Right forelimb (tissue), 1 donor: ENCODE measurements at regions not wholly inside any gene's neighbourhood (a gene's known extent, or its start where the extent isn't known, plus 50 kb on each side); places are given as distances from the start of the nearest gene placed in this dataset.
"Not testable (repeated sequence)": the region's sequence is repeated elsewhere in the genome, so short reads cannot be mapped to it uniquely, and the experiment has no call there.

Experiments used
- DNase-seq: peaks from one replicate; pipeline ENCODE4 v3.0.0-alpha.2; 2018

DNA sequence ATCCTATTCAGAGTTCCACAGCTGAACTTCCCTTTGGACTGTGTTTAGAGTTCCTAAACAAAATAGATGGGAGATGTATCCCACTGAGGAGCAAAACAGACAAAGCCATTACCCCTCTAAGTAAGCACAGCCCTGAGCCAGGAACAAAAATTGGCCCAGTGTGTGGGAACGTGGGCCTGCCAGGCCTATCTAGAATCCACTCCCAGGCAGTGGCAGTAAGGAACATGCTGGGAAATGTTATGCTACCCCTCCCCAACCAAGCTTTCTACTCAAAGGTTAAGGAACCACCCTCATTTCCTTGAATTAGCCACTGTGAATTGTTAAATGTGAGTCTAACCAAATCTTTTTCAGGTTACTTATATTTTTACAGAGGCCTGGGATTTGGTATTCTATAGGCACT, 405.1 kb upstream of the PTGER4 start:
- no peak for DNase-seq

DNA sequence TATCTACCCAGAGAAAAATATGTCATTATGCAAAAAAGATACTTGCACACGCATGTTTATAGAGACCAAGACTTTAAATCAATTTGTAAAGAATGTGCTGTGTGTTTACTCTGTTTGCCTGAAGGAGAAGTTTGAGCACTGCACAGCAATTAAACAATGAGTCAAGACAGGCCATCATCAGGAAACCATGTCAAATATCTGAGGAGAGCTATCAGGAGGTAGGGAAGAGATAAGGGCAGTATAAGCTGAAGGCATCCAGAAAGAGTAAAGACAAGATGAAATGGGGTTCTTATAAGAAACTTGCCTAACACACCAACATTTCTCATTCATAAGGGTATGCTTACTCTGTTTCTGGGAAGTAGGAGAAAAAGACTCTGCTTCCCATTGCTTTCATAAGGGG, 405.8 kb upstream of the PTGER4 start:
- no peak for DNase-seq

DNA sequence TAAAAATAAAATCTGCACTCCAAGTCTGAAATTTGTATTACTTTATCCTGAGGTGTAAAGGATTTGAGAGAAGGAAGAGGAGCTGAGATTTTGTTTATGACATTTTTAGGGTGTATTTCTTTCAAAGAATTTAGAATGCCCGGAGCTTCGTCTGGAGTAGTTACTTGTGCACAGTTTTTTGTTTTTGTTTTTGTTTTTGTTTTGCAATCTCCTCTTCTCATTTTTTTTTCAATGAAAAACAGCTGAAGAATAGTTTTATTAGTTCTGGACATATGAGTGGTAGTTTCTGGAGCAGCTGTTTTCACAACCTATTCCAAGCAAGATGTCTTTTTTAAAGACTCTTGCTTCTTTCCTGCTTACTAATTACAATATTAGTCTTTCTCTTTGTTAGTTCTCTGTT, 408.2 kb upstream of the PTGER4 start:
- no peak for DNase-seq

DNA sequence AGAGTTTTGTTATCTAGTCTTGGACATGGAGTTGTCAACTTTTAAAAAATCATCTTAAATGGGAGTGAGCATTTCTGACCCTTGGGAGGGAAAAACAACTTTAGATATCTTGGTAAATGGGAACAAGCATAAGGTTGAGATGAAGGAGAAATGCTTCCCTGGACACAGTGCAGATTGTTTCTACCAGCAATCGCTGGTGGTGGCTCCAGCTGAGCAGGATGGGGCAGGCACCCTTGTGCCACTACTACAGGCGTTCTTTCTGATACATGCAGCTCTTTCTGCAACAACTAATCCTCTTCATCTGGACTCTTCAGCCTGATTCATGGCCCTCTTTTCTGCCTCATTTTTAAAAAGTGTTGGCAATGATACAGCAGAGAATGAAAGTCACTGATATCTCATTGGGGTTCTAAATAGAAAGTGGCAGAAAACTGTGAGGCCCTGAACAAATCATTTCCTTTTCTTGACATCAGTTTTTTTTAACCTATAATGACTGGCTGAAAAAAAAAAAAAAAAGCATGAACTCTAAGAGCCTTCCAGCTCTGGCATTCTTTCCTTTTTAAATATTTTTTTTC, 409.4 kb upstream of the PTGER4 start:
- no peak for DNase-seq

DNA sequence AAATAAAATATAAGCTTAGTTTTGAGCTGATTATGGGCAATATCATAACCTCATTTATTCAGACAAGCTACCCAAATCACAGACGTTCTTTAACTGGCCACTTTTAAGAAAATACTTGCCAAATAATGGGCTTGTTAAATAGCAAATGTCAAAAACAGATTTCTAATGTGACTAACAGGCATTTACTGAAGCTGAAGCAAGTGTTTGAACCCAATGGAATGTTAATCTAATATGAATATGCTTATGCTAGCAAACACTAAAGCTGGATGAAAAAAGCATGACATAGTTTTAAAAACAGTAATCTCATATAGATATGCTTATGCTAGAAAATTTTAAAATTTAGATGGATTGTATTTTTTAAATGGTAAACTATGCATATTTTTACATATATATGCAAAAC, 411.6 kb upstream of the PTGER4 start:
- DNase-seq = no peak

DNA sequence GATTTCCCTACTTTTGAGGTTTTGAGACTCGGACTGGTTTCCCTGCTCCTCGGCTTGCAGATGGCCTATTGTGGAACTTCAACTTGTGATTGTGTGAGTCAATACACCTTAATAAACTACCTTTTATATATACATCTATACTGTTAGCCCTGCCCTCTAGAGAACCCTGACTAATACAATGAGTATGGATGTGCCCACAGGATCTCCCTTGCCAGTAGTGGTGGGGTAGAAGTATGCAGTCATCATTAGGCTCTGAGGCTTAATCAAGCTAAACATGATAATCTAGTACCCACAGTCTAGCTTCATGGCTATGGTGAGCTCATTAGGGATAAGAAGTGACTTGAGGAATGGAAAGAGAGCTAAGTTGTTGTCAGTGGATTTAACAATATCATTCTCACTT, 412.8 kb upstream of the PTGER4 start:
- DNase-seq = no peak

DNA sequence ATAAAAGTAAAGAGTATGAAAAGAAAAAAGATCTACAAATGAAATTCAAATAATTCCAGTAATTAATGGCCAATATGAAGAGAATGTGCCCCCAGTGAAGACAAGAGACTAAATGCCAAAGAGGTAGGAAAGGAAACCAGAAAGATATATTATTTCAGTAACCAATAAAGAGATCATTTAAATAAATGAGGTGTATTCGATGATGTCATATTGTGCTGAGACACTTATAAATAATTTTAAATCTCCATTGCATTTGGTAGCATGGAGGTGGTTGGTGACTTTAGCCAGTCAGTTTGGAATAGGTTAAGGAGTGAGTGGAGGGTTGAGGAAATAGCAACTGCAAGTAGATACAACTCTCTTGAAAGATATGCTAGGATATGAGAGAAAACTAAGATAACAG, 417.7 kb upstream of the PTGER4 start:
- DNase-seq = no peak

DNA sequence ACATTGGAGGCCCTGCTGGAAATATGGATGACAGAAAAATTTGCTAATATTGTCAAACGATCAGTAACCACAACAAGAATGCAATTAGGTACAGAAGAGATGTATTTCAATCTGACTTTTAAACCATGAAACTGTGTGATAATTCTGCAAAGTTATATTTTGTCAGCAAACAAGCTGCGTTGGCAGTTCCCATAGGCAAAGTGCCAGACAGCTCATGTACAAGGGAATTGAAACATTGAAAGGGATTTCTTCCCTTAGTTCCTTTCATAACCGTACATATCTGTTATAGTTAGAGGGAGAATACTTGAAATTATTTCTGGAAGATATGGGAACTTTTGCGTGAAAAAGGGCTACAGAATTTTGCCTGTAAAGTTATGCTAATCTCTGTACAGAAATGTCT, 419.4 kb upstream of the PTGER4 start:
- no peak for DNase-seq

DNA sequence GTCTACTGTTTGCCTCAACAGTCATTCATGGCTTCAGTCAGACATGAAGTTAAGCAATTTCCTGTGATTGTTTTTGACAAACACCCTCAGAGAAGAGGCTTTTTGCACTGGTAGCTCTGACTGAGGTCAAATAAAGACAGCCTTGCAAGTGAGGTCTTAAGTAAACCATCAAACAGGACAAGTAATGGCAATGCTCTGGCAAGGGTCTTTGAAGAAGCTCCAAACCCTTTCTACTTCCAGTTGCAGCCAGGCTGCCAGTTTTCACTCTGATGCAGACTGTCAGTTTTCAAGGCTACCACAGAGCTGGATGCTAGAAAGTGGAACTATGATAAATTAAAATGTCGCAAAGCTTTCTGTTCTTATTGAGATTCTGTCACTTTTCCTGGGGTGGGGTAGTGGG, 421.5 kb upstream of the PTGER4 start:
- no peak for DNase-seq

DNA sequence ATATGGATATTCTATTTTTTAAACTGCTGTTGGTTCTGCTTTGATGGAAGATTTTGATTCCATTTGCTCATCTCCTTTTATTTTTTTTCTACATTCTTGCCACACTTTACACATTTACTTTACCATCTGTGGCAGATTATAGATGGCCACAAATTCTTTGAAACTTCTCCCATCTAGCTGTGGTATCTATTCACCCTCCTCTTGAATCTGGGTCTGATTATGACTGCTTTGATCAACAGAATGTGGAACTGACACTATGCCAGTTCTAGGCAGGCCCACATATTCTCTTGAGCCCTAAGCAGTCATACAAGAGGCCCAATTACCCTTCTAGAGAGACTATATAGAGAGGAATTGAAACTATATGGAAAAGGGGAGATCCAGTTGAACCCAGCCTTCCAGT, 439.0 kb upstream of the PTGER4 start:
- DNase-seq = no peak

DNA sequence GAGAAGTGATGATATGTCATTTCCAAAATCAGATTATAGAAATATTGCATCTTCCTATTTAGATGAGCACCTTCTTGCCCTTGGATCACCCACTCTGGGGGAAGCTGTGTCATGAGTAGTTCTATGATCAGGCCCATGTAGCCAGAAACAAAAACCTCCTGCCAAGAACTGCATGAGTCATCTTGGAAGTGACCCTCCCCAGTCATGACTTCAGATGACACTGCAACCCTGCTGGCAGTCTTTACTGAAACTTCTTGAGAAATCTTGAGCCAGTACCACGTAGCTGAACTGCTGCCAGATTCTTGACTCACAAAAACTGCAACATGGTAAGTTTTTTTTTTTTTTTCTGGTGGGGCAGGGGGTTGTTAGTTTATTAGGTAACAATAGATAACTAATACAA, 439.6 kb upstream of the PTGER4 start:
- DNase-seq = no peak

DNA sequence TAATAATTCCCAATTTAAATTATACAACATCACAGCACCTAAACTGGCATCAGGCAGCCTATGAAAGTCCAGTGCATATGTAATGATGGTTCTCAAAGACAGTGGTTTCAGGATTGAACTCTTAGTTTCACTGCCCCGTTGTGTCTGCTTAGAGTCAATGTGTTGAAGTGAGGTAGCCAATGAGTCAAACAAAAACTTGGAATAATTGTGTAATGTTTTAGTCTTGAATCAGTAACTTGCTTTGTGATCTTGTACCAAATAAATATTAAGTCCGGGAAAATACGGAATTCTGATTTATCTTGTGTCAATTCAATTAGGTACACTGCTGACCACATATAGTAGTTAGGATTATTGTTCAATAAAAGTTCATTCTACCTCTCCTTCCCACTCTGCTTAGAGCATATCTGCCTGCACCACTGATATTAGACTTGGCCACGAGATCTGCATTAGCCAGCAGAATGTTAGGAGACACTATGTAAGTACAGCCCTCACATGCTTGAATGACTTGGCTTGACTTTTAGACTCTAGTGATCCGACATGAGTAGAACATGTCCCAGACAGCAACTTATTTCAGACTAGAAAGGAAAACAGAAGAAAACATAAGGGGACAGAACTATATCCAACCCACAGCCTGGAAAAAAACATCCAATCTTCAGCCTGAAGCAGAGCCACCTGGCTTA, 441.5 kb upstream of the PTGER4 start:
- no peak for DNase-seq

DNA sequence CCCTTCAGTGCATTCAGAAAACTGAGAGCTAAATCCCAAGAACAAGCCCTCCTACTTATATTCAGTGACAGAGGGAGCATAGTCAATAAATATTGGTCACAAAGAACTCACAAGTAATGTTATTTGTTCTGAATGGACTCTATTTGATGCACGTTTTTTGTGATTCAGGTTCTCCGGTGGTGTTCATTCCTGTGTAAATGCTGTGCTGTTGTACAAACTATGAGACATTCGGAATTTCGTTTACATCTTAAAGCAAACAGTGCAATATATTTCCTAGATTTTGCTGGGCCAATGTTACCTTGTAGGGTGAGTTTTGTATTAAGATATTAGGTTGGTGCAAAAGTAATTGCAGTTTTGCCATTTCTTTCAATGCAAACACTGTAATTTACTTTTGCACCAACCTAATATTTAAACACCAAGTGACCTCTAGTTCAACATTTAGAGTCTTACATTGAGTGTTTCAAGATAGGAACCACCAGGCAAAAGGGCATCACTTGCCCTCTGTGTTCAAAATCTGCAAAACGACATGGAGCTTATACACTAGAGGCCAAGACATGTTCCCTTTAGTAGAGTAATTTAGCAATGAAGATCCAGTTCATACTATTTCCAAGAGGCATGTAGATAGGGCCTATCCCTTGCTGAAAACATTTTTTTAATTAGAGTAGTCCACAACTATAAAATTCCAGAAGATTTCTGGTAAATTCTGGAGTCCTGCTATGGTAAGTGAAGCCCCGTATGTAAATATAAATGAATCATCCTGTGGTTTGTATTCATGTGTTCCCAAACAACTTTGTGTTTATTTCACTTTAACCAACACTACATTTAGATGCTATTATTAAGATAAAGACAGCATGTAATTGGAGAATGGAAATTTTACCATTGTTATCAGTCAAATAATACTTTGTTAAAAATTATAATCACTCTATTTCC, 444.0 kb upstream of the PTGER4 start:
- DNase-seq = no peak

DNA sequence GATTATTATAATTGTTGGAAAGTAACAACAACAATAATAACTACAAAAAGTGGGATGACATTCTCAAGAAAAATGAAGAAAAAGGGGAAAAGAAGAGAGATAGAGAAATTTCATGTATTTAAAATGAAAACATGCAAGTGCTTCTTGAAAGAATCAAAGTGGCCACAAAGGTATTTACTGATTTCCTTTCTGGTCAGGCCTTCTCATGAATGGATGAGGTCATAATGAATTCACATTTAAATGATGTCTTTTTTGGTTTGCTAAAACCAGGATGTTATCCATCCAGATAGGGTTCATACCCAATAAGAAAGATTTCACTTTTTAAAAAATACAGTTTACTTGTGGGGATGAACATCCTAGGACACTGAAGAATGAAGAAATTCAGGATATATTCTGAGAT, 446.4 kb upstream of the PTGER4 start:
- no peak for DNase-seq

DNA sequence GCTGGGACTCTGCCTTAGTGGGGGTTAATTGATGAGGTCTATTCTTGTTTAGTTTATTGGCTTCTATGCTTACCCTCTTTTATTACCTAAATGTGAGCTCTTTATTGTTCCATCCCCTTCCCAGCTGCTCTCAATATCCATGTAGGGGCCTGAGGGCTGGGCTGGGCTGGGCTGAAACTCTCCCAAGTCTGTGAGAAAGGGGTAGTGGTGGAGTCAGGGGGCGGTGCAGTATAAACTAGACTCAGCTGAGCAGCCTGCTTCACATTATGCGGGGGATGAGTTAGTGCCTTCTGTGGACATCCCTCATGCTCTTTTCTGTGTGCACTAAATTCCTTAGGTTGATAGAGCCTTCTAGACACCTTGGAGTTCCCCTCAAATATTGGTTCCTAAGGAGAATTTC, 451.8 kb upstream of the PTGER4 start:
- no peak for DNase-seq

DNA sequence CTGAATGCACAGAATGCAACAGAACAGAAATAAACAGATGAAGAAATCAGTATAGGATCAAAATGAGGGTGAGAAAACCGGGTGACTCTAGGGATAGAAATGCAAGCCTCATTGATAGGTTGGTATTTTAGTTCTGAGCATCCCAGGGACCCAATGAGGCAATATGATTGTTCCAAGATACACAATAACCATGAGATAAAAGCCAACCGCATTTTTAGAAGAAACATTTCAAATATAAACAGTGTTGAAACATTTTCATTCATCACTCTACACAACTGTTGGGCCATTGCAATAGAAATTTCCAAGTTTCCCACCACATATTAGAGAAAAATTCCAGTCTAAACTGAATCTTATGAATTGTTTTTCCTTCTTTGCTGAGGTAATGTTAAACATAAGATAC, 452.3 kb upstream of the PTGER4 start:
- DNase-seq = no peak

DNA sequence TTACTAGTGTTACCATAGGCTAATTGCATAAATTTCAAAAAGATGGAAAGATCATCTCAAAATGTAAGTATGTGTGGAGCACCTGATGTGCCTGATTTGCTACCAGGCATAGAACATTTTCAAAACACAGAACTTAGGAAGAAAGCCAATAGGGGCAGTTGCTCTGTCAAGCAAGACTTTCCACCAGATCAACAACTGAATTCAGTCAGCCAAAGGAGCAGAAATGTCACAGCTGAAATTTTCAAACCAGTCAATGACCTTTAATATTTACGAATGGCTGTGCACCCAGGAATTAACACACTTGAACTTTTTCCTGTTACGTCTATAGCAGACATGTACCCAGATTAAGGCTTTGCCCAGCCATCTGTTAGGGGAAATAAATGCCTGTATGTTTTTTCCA, 452.8 kb upstream of the PTGER4 start:
- no peak for DNase-seq

DNA sequence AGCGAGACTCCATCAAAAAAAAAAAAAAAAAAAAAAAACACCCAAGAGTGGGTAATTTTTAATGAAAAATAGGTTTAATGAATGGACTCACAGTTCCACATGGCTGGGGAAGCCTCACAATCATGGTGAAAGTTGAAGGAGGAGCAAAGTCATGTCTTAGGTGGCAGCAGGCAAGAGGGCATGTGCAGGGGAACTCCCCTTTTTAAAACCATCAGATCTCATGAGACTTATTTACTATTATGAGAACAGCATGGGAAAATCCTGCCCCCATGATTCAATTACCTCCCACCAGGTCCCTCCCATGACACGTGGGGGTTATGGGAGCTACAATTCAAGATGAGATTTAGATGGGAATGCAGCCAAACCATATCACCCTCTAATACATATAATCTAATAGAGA, 454.6 kb upstream of the PTGER4 start:
- DNase-seq = not testable (repeated sequence)

DNA sequence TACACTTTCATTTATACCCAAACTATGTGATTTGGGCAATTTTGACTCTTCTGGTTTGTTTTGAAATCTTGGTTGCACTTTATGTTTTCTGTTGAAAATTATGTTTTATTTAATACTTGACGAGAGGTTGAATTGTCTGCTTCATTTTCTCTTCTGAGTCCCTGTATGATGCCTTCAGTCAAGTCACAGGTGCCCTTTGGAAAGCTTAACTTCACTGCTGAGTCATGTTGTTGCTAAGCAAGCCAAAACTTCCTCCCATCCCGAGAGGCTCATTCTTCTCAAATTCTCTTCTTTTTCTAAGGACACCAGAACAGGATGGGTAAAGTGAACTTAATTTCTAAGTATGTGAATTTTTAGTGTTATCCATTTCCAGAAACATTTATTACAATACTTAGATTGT, 455.3 kb upstream of the PTGER4 start:
- DNase-seq = no peak

DNA sequence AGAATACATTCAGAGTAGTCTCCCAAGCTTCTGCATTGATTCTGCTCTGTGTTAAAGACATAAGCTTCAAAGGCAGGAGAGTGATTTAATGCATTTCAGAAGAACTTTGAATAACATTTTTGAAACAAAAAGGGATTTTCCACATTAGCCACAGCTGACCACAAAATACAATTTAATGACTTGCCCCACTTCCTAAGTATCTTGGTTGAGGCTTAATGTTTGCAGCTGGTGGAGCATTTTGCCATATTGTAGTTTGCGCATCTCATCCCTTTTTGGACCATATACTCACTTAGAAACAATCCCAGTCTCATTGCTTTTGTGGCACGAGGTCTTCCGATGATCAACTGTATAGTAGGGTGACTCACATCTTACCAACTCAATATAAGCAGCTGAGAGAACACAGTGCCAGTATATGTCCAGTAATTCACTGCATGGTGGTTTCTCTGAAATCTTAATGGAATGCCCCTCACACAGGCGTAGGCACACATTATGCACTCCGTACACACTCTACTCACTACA, 455.8 kb upstream of the PTGER4 start:
- DNase-seq = no peak

DNA sequence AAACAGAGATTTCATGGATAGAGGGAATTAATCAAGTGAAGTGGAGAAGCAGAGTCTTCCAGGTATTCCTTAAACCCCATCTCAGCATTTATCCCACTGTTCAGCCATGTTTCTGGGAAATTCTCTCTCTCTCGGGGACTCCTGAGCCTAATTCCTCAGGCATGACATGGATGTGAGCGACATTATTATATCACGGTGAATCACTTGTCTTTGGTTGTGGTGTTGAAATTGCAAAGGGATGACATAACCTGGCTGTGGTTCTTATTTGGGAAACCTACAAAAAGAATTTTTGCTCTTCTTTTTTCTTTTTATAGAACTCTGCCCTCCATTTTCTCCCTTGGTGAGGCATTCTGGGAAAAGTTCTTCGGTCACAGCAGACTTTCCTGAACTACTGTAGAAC, 457.9 kb upstream of the PTGER4 start:
- DNase-seq = no peak

DNA sequence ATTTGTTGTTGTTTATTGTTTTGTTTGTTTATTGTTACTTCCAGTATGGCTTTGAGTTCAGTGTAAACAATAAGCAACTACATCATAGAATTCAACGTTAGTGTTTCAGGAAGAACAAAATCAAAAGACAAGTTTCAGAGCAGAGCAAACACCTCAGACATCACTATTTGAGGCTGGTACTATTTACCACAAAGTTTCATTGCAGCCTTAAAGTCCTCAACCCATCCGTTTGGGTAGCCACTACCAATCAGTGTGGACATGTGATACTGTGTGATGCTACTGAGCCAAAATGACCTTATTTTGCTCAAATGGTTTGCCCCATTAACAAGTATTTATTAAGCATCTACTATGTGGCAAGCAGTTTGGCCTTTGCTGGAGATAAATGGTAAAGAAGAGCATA, 458.5 kb upstream of the PTGER4 start:
- no peak for DNase-seq

DNA sequence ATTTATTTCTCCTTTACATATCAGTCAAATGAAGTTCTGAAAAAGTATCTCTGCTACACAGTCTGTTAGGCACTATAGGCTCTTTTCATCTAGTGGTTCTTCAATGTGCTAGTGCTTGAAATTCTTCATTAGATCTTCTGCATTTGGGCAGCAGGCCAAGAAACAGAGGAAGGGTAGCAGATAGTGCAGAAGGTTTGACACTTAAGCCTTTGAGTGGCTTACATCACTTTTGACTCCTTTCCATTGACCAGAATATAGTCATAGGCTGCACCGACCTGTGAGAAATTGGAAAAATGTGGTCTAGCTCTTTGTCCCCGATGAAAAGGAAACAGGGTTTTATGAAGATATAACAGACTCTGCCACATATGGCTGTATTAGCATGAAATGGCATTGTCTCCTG, 459.5 kb upstream of the PTGER4 start:
- DNase-seq = no peak

DNA sequence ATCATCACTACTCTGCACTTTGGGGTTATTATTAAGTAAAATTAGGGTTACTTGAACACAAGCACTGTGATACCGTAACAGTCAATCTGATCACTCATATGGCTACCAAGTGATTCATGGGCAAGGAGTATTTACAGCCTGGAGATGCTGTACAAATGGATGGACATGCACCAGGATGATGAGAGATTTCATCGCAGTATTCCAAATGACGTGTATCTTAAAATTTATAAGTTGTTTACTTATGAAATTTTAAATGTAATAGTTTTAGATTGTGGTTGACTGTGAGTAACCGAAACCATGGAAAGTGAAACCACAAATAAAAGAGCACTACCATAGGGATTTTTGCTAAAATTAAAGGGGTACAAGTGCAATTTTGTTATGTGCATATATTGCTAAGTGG, 462.2 kb upstream of the PTGER4 start:
- no peak for DNase-seq
